ENCODE measurements at regions not wholly inside any gene's neighbourhood (a gene's known extent, or its start where the extent isn't known, plus 50 kb on each side); places are given as distances from the start of the nearest gene placed in this dataset.

DNA sequence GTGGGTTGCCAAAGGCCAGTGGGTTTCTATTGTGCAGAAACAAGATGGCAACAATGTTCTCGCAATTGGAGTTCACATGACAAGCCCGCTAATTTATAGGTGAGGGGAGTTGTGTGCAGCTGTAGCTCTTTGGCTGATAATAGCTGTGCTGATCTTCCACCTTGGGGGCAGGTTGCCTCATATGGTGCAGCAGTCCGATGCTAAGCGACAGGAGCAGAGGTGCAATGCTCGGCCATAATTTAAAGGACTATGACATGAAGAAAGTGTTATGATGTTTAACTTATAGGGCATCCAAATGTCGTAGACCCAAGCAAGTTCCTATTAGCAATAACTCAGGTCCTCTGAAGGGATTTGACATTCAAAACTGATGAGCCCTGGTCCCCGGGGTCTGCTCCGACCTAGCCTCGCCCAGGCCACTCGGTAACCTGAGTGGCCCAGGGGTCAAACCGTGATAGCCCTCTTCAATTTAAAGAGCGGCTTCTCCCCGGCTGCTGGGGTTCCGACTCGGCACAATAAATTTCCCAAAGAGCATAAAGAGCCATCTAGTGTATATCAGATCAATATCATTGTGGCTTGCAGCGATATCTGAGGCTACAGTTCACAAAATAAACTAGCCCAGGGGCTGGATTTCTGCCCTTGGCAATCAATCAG is 724.0 kb downstream of the IRX1 start:
- no peak for DNase-seq (ENCODE audit: low spot score)

DNA sequence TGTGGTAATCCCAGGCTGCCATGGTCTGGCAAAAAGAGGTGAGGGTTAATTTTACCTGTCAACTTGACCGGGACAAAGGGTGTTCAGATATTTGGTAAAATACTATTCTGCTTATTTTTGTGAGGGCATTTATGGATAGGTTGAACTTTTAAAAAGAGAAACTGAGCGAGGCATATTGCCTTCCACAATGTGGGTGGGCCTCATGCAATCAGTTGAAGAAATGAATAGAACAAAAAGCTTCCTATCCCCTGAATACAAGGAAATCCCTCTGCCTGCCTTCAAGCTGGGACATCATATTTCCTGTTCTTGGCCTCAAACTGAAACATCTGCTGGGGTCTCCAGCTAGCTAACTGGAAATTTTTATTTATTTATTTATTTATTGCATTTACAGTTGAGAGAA is 734.7 kb downstream of the IRX1 start:
- no peak for DNase-seq (ENCODE audit: low spot score)

DNA sequence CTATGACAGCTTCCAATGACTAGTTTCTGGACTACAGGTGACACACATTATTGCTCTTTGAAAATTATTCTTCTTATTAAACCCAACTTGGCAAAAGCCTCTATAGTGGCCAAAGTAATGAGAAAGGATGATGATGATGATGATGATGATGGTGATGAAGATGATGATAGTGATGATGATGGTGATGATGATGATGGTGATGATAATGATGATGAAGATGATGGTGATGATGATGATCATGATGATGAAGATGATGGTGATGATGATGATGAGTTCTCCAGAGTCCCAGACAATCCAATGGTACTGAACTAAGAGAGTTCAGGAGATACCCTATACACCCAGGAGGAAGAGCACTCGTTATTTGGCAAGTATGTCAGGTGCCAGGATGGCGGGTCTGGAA is 739.4 kb downstream of the IRX1 start:
- no peak for DNase-seq (ENCODE audit: low spot score)

- DNase-seq (ENCODE audit: low spot score): no peak
Observed at GRCh38 chr5:4337519-4337918, 741.9 kb downstream of the IRX1 start.

DNA sequence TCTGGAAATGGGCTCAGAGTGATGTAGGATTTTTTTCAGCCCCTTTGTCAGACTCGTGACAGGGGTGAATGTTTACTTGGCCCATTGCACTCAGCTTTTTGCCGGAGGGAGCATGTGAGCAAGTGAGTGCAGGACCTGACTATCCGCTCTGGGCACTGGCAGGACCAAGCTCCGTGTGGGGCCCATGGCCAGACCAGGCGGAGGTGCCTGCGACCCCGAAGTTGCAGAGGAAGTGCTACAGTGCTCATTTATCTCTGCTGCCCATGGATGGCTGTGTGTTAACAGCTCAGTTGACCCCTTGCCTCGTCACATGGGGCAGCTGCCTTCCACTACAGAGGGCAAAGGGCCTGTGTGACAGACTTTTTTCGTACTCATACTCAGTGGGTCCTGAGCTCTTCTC is 744.3 kb downstream of the IRX1 start:
- DNase-seq (ENCODE audit: low spot score): no peak

- no peak for DNase-seq (ENCODE audit: low spot score)
Observed at GRCh38 chr5:4345850-4346249, 750.2 kb downstream of the IRX1 start.

- DNase-seq (ENCODE audit: low spot score): no peak
Observed at GRCh38 chr5:4348423-4348822, 752.8 kb downstream of the IRX1 start.

GRCh38 chr5:4348919-4349318 is 753.3 kb downstream of the IRX1 start:
- DNase-seq (ENCODE audit: low spot score): no peak

- no peak for DNase-seq (ENCODE audit: low spot score)
Observed at GRCh38 chr5:4356201-4356600, 760.6 kb downstream of the IRX1 start.

DNA sequence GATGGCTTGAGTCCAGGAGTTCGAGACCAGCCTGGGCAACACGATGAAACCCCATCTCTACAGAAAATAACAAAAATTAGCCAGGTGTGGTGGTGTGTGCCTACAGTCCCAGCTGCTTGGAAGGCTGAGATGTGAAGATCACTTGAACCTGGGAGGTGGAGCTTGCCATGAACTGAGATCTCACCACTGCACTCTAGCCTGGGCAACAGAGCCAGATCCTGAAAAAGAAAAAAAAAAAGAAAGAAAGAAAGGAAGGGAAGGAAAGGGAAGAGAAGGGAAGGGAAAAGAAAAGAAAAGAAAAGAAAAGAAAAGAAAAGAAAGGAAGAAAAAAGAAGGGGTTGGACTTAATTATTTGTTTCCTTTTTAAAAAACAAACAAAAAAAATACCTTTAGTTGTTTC is 764.2 kb downstream of the IRX1 start:
- no peak for DNase-seq (ENCODE audit: low spot score)

GRCh38 chr5:4361753-4362152 is 766.1 kb downstream of the IRX1 start:
- no peak for DNase-seq (ENCODE audit: low spot score)

GRCh38 chr5:4362411-4362810 is 766.8 kb downstream of the IRX1 start:
- DNase-seq (ENCODE audit: low spot score): no peak

GRCh38 chr5:4363045-4363444 is 767.4 kb downstream of the IRX1 start:
- DNase-seq (ENCODE audit: low spot score): no peak

DNA sequence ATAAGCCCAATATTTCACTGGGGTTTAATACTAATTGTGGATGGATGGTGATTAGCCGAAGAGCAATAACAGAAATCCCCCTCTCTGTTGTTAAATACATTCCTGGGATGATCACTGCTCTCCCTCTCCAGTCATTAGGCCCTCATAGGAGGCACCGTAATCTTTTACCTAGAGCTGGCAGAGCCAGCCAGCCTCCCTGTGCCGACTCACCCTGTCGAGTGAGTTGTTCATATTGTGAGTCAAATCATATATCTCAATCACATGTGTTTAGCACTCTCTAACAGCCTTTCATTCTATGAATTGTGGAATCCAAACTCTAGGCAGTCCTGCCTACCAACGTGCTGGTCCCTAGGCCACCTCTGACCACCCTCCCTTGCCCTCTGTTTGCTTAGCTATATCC is 771.0 kb downstream of the IRX1 start:
- DNase-seq (ENCODE audit: low spot score): no peak

GRCh38 chr5:4370218-4370617 is 769.9 kb upstream of the ADAMTS16 start:
- no peak for DNase-seq (ENCODE audit: low spot score)

- DNase-seq (ENCODE audit: low spot score): no peak
Observed at GRCh38 chr5:4372481-4372880, 767.6 kb upstream of the ADAMTS16 start.

DNA sequence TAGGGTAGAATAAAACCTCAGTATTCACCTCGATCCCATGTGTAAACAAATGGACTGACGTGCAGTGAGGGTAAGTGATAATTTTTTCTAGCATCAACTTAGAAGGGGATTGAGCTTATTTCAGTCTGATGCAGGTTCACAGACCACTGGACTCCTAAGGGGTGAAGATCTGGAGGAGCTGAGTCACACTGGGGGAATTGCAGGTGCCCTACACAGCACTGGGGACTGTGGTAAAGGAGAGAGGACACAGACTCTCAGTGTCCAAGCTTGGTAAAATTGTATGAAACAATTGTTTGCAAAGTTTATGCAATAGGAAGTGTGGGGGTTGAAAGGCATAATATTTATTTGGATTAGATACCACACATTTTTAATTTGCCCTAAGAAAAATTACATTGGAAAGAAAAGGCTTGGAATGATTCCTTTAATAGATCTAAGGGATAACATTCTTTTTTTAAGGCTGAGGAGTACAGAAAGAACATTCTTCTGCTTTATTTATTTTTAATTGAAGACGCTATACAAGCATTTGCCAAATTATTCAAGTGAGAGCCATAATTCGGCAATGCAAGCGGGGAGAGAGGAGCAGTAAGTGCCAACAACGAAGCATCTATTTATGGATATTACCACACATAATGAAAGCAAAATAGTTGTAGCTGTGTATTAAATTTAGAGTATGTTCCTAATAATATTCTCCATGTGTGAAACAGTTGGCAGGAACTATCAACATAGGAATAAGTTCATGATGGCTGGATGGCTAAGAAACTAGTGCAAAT is 766.9 kb upstream of the ADAMTS16 start:
- no peak for DNase-seq (ENCODE audit: low spot score)

DNA sequence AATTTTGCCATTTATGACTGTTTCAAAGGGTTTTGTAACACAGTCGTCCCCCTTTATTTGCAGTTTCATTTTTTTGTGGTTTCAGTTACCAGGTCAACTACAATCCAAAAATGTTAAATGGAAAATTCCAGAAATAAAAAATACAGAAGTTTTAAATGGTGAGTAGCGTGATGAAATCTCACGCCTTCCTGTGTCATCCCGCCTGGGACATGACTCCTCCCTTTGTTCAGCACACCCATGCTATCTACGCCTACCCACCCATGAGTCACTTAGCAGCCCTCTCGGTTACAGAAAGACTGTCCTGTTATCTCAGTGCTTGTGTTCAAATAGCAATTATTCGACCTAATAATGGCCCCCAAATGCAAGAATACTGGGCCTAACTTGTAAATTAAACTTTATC is 765.3 kb upstream of the ADAMTS16 start:
- DNase-seq (ENCODE audit: low spot score): no peak

- no peak for DNase-seq (ENCODE audit: low spot score)
Observed at GRCh38 chr5:4375640-4376039, 764.5 kb upstream of the ADAMTS16 start.

DNA sequence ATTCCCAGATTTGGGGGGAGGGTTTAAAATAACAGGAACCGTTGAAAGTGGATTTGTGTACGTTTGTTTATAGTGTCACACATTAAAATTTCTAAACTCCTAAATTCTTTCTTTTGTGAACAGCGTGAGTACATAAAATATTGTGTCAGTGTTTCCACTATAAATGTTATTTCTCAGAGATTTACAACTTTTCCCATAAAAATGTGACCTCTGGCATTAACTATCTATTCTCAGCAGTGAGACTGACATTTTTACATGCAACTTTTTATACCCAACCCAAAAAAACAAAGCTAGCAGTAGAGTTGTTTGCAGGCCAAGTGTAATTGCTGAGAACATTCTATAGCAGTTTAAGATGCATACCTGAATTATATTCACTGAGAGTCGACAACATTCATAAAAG is 757.0 kb upstream of the ADAMTS16 start:
- DNase-seq (ENCODE audit: low spot score): no peak

- DNase-seq (ENCODE audit: low spot score): no peak
Observed at GRCh38 chr5:4383518-4384198, 756.5 kb upstream of the ADAMTS16 start.

DNA sequence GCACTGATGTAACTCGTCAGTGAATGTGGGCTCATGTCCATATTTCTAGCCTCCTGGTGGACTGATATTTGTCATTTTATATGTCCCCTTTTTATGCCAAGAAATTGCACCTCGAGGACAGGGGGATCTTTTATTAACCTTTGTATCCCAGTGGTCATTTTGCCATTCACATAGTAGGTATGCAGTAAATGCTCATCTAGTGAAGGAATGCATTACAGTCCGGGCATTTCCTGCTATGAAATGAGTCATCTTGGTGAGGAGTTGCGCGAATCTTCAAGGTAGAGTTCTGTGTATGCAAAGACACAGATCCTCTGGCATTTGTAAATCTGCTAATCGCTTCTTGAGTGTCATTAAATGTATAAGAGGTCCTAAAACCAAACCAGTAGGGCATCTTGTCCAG is 755.5 kb upstream of the ADAMTS16 start:
- no peak for DNase-seq (ENCODE audit: low spot score)

DNA sequence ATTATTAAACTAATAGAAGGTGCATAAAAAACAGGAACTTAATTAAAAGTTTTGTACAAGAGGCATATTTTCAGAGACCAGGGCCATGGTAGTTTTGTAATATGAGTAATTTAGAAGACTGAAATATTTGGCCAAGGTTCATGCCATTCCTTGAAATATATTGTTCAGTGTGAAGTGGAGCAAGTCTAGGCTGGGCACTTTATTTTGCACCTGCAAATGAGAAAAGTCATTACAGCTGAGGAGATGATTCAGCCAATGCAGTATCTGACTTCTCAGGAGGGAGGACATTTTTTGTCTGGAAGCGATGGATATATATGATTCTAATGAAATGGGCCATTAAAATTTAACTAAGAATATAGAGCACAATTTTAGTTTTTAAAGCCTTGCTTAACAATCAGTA is 754.0 kb upstream of the ADAMTS16 start:
- DNase-seq (ENCODE audit: low spot score): no peak
